HepG2 (cell line): ENCODE measurements at regions not wholly inside any gene's neighbourhood (a gene's known extent, or its start where the extent isn't known, plus 50 kb on each side); places are given as distances from the start of the nearest gene placed in this dataset.

ENCODE experiments used
- ATAC-seq: fragments of 200-7000 bp; cut with Tn5 transposase; 3 replicates; pipeline ENCODE4 v1.9.1; 2020; ENCODE audit warnings: mild to moderate bottlenecking, moderate library complexity
- BruUV-seq: library from RNA; stranded (reverse); fragments of 400-500 nt; replicated peaks from 2 replicates; lab custom pipeline; 2021; lab: Mats Ljungman, UMichigan
- CTCF ChIA-PET: fragments of 300-600 bp; formaldehyde crosslinking; extraction: SDS; loops from one replicate; lab custom pipeline; 2021; ENCODE audit warnings: low total read pairs, inconsistent platforms, low intra/inter-chr PET ratio; lab: Yijun Ruan, JAX
- POLR2A ChIA-PET: fragments of 350-600 bp; sonication (Branson Sonifier 250); formaldehyde crosslinking; loops from one replicate; lab custom pipeline; 2020; ENCODE audit warnings: antibody characterized with exemption, inconsistent platforms; lab: Yijun Ruan, JAX
- DNase-seq: peaks from one replicate; pipeline ENCODE4 v3.0.0-alpha.2; 2015; ENCODE audit warnings: low spot score
- FAIRE-seq: peaks from 3 replicates; lab custom pipeline; 2011; peaks lifted over from hg19 to GRCh38; lab: Jason Lieb, UNC
- H2AFZ ChIP-seq: one replicate; pipeline ENCODE4 v1.6.1; 2011; ENCODE audit warnings: low read length, inconsistent platforms
- H3K27ac ChIP-seq: fragments of 300-600 bp; 3 replicates; pipeline ENCODE4 v1.8.0; 2011; ENCODE audit warnings: mixed run types, mild to moderate bottlenecking, mixed read lengths, low read length, inconsistent platforms; ENCODE audit not compliant: insufficient read depth; ENCODE audit errors: extremely low read length
- H3K27me3 ChIP-seq, 2 experiments: fragments of 200-600 bp in 1 of 2; 2 replicates in 1 of 2; 3 replicates in 1 of 2; pipeline versions ENCODE4 v1.6.0 to v1.8.0; 2011; ENCODE audit warnings: low read length in 2 of 2, mild to moderate bottlenecking in 2 of 2, moderate library complexity in 2 of 2, inconsistent platforms in 1 of 2; ENCODE audit not compliant: insufficient read depth in 2 of 2, control insufficient read depth in 1 of 2
- H3K36me3 ChIP-seq, 2 experiments: fragments of 200-600 bp in 1 of 2; replicated peaks in 1 of 2; 2 replicates in 1 of 2; 3 replicates in 1 of 2; pipeline versions ENCODE4 v1.5.1 to v1.8.0; 2011; ENCODE audit warnings: low read length in 2 of 2, inconsistent platforms in 1 of 2; ENCODE audit not compliant: insufficient read depth in 2 of 2, control insufficient read depth in 1 of 2
- H3K4me1 ChIP-seq: 2 replicates; pipeline ENCODE4 v1.5.1; 2012; ENCODE audit warnings: low read length, inconsistent platforms; ENCODE audit not compliant: insufficient read depth
- H3K4me2 ChIP-seq: 2 replicates; pipeline ENCODE4 v1.6.0; 2011; ENCODE audit warnings: low read depth, low read length, inconsistent platforms
- H3K4me3 ChIP-seq, 3 experiments: fragments of 200-600 bp in 1 of 3; sonication (generic), shearing (Covaris generic) in 1 of 3; replicated peaks in 1 of 3; 2 replicates each; pipeline ENCODE4 v1.5.1; 2011 to 2016; ENCODE audit warnings: low read length in 3 of 3, inconsistent platforms in 2 of 3, low read depth in 2 of 3, mild to moderate bottlenecking in 2 of 3, control low read depth in 1 of 3, mixed read lengths in 1 of 3; ENCODE audit not compliant: insufficient read depth in 1 of 3
- H3K79me2 ChIP-seq: one replicate; pipeline ENCODE4 v1.6.1; 2011; ENCODE audit warnings: low read length, inconsistent platforms; ENCODE audit not compliant: insufficient read depth
- H3K9ac ChIP-seq: 2 replicates; pipeline ENCODE4 v1.6.0; 2011; ENCODE audit warnings: mild to moderate bottlenecking, low read depth, low read length, inconsistent platforms; ENCODE audit not compliant: insufficient read depth
- H3K9me3 ChIP-seq: 2 replicates; pipeline ENCODE4 v1.5.1; 2012; ENCODE audit warnings: mild to moderate bottlenecking, low read length
- H4K20me1 ChIP-seq: 2 replicates; pipeline ENCODE4 v1.6.0; 2011; ENCODE audit warnings: inconsistent platforms, mild to moderate bottlenecking, low read length, moderate library complexity; ENCODE audit not compliant: insufficient read depth
- ERF ChIP-seq: IDR thresholded peaks from 2 replicates; pipeline ENCODE4 v1.6.1; 2018; ENCODE audit warnings: missing biosample characterization, missing genetic modification reagents
- PITX1 ChIP-seq: sonication (generic); formaldehyde crosslinking; IDR thresholded peaks from 2 replicates; pipeline ENCODE4 v1.5.1; 2020; ENCODE audit warnings: mild to moderate bottlenecking, missing genetic modification reagents
- PRDM10 ChIP-seq: sonication (generic); formaldehyde crosslinking; IDR thresholded peaks from 2 replicates; pipeline ENCODE4 v1.4.0; 2020; ENCODE audit warnings: low read depth, missing genetic modification reagents
- SNAPC5 ChIP-seq: sonication (generic); formaldehyde crosslinking; IDR thresholded peaks from 2 replicates; pipeline ENCODE4 v1.8.1; 2023; ENCODE audit warnings: mild to moderate bottlenecking, missing genetic modification reagents, borderline replicate concordance
- XRCC5 ChIP-seq: fragments of 200-400 bp; formaldehyde crosslinking; optimal IDR thresholded peaks from 2 replicates; pipeline ENCODE3; 2017; ENCODE audit warnings: mild to moderate bottlenecking, low read length
- ZNF234 ChIP-seq: sonication (generic); formaldehyde crosslinking; conservative IDR thresholded peaks from 2 replicates; pipeline ENCODE4 v1.5.1; 2020; ENCODE audit warnings: mild to moderate bottlenecking, missing genetic modification reagents
- ZNF800 ChIP-seq: sonication (generic); formaldehyde crosslinking; IDR thresholded peaks from 2 replicates; pipeline ENCODE4 v1.4.0; 2020; ENCODE audit warnings: missing genetic modification reagents
- WGBS: methylation state at CpG from one replicate; pipeline ENCODE4 v1.1.6; 2017; ENCODE audit warnings: low lambda C conversion rate; 5-methylcytosine and 5-hydroxymethylcytosine counted together
- in situ Hi-C: cut with HindIII; loops from 2 replicates; pipeline ENCODE4 v1.10.0; 2017; ENCODE audit warnings: low pct_unique_long_range_greater_than_20kb; ENCODE audit not compliant: extremely low pct_ligation_motif_present
- intact Hi-C: fragments of 100-400 bp; cut with micrococcal nuclease; formaldehyde crosslinking; loops from one replicate; pipeline ENCODE4 v1.10.0; 2022; ENCODE audit not compliant: unreplicated experiment

GRCh38 chr7:46744957-46745706 lies 824.1 kb upstream of the IGFBP3 start:
- H3K9me3 ChIP-seq: no peaks in the 10 kb centered on the region
- 20% methylated on average over 6 of the region's 6 CpGs for WGBS
- no peaks in the 10 kb centered on the region for H3K4me1 ChIP-seq
- H3K27me3 ChIP-seq: no peaks in the 10 kb centered on the region
- in situ Hi-C loops (no loop called here), intact Hi-C loops (no loop called here)
- DNase-seq (no peak), FAIRE-seq (no peak), ATAC-seq (no peak)
- no peak overlapping the region for H3K4me2 ChIP-seq
- H3K4me3 ChIP-seq: no peak overlapping the region
- no peaks in the 10 kb centered on the region for H3K79me2 ChIP-seq
- H4K20me1 ChIP-seq: no peaks in the 10 kb centered on the region
- no peak overlapping the region for H3K27ac ChIP-seq
- BruUV-seq: no TSS peak
- no peak overlapping the region for H2AFZ ChIP-seq
- CTCF ChIA-PET: no interaction called here
- H3K9ac ChIP-seq: no peak overlapping the region
- H3K36me3 ChIP-seq: no peaks in the 10 kb centered on the region
- TF ChIP-seq ZNF234 (CRISPR knock-in tag) (no peak), SNAPC5 (CRISPR knock-in tag) (no peak), PITX1 (CRISPR knock-in tag) (no peak)
- TF ChIP-seq, all 625 proteins: peak for 0
- POLR2A ChIA-PET: no interaction called here

- H3K4me3 ChIP-seq: no peak overlapping the region
- POLR2A ChIA-PET: no interaction called here
- H3K9me3 ChIP-seq: no peaks in the 10 kb centered on the region
- DNase-seq (no peak), FAIRE-seq (no peak), ATAC-seq (no peak)
- no peak overlapping the region for H3K4me2 ChIP-seq
- in situ Hi-C loops (no loop called here), intact Hi-C loops (no loop called here)
- H3K27ac ChIP-seq: no peak overlapping the region
- WGBS: 19% methylated on average over 6 of the region's 6 CpGs
- no peaks in the 10 kb centered on the region for H3K4me1 ChIP-seq
- no peaks in the 10 kb centered on the region for H4K20me1 ChIP-seq
- H3K79me2 ChIP-seq: no peaks in the 10 kb centered on the region
- BruUV-seq: no TSS peak
- no peak overlapping the region for H2AFZ ChIP-seq
- no peaks in the 10 kb centered on the region for H3K36me3 ChIP-seq
- CTCF ChIA-PET: no interaction called here
- H3K9ac ChIP-seq: no peak overlapping the region
- no peaks in the 10 kb centered on the region for H3K27me3 ChIP-seq
- TF ChIP-seq XRCC5 (no peak), ZNF800 (CRISPR knock-in tag) (no peak), PRDM10 (CRISPR knock-in tag) (no peak), ERF (CRISPR knock-in tag) (no peak)
These were observed 821.5 kb upstream of the IGFBP3 start for GRCh38 chr7:46742601-46743000.
